ENCODE measurements at regions not wholly inside any gene's neighbourhood (a gene's known extent, or its start where the extent isn't known, plus 50 kb on each side); places are given as distances from the start of the nearest gene placed in this dataset.

DNA sequence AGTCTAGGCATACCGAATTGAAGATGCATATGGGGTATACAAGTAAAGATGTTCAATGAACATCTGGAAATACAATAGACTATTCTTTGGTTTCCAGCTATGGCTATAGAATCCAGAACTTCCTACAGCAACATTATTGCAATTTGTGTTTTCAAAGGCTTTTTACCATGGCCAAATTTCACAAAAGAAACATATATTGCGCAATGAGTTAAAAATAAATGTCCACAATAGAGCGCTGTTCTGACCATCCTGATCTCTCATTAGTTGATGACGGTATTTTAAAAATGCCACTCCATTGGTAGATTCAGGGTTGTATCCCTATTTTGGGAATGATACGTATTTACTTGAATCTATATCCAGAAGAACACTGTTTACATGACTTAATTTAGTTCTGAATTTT, 139.2 kb downstream of the LINC00632 start:
- no peak for DNase-seq (ENCODE audit: low read depth)

DNA sequence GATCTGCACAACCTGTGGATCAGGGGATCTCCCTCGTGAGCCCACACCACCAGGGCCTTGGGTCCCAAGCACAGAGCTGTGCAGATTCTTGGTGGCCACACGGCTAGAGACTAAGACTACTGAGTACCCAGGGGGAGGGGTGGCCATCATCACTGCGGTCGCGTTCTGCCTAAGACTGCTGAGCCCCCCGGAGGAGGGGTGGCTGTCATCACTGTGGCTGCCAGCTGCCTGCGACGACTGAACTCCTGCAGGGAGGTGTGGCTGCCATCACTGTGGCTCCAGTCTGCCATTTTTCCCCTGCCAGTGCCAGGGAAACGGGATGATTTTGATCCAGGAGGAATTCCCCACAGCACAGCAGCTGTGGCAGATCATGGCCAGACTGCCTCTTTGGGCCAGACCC, 141.7 kb upstream of the SPANXB1 start:
- no peak for DNase-seq (ENCODE audit: low read depth)

DNA sequence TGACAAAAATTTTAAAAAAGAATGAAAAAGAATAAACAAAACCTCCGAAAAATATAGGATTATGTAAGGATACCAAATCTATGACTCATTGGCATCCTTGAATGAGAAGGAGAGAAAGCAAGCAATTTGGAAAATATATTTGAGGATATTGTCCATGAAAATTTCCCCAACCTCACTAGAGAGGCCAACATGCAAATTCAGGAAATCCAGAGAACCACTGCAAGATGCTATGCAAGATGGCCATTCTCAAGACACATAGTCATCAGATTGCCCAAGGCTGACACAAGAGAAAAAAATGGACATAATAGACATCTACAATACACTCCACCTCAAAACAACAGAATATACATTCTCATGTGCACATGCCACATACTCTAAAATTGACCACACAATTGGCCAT, 135.9 kb upstream of the SPANXB1 start:
- peak; percentile 49 for DNase-seq (ENCODE audit: low read depth)

DNA sequence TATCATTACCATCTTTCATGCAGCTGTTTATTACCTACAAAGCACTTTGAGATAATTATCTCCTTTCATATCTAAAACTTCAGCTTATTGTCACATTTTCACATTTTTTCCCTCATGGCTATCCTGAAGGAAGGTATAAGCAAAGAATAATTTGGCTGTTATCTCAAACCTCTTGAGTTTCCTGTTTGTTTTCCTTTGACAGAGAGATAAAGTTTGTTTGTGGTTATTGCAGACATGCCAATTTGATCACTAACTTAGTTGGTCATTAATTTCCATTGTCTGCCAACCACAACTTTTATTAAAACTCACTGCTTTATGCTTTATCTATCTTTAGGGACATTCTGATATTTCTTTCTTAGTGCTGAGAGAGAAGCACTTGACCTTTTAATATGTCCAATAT, 89.8 kb upstream of the SPANXB1 start:
- no peak for DNase-seq (ENCODE audit: low read depth)

DNA sequence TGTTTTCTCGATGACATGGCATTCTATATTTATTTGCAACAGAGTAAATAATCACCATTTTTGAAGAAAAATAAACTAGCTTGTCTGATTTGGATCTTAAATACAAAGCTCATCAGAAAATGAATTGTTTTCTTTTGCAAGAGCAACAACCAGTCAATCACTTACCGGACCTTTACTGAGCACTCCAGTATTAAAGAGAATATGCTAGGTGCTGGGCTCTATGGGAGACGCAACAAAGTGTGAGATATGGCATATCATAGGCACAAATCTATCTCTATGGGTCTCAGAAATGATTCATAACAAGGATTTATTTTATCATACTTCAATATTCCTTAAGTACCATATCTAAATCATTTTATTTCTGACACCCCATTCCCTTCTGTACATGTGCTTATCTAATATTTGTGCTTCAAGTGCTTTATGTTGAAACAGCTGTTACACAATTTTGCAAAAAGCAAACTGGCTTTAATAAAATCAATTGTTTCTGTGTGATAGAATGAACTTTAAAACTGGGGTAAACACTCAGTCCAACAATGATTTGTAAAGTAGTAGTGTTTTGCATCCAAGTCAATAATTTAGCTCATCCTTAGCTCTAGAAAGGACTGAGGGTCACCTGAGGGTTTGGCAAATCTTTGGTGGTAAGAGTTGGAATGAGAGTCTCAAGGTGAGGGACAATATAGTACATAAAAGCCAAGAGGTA, 88.4 kb upstream of the SPANXB1 start:
- DNase-seq (ENCODE audit: low read depth) = no peak

- no peak for DNase-seq (ENCODE audit: low read depth)
Measured at GRCh38 chrX:140916872-140917271, 85.5 kb upstream of the SPANXB1 start.

DNA sequence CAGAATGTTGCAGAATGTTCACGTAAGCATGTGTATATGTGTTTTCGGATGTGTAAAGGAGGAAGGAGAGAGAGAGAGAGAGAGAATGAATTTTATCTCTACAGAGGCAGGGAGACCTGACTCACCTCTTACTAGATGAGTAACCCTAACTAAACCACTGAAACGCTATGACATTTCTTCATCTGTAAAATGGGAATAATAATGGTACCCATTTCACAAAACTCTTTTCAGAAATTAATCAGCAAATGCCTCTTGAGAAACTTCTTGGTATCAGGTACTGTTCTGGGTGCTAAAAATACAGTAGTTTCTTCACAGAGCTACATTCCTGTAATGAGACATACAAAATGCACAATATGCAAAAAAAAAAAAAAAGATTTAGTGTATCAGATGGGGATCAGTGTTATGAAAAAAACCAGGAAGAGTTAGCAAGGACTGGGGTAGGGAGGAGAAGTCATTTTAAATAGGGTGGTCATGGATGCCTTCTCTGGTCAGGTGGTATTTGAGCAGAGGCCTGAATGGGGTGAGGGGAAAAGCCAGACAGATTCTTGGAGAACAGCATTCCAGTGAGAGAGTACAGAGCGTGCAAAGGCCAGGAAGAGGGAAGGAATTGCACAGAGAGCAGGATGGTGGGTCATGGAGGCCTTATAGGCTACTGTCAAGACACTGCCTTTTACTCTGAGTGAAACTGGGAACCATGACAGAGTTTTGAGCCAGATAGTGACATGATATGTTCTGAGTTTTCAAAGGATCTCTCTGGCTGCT, 84.9 kb upstream of the SPANXB1 start:
- no peak for DNase-seq (ENCODE audit: low read depth)

DNA sequence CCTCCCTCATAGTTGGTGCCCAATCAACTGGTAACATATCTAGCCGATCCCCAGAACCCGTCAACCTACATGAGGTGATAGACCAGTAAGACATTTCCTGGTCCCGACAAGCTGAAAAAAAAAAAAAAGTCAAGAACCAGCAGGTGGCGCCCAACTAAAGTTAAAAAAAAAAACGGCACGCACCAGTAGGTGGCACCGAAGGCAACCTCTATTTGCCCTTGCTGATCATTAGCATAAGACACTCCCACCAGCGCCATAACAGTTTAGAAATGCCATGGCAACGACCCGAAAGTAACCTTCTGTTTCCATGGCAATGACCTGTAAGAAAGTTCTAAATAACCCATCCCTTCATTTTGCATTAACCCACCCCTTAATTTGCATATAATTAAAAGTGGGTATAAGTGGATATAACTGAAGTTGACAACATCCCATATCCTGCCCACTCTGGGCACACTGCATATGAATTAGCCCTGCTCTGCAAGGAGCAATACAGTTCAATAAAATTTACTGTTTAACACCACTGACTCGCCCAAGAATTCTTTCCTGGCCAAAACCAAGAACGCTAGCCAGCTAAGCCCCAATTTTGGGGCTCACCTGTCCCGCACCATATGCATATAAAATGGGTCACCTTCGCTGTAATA, 83.9 kb upstream of the SPANXB1 start:
- peak; percentile 16 for DNase-seq (ENCODE audit: low read depth)

DNA sequence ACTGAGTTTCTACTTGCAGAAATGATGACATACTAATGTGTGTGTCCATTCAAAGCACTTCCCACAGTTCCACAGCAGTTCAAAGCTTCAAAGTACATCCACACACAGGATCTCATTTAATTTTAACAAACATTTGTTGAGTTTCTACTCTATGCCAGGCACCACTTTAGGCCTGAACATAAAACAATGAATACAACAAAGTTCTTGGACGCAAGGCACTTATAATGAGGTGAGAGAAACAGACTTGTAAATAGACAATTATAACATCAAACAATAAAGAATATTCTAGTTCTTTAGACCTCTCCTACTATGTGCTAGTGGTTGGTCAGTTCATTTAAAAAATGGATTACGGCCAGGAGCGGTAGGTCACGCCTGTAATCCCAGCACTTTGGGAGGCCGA, 82.0 kb upstream of the SPANXB1 start:
- DNase-seq (ENCODE audit: low read depth) = no peak

GRCh38 chrX:140923118-140923517, 79.3 kb upstream of the SPANXB1 start:
- no peak for DNase-seq (ENCODE audit: low read depth)

DNA sequence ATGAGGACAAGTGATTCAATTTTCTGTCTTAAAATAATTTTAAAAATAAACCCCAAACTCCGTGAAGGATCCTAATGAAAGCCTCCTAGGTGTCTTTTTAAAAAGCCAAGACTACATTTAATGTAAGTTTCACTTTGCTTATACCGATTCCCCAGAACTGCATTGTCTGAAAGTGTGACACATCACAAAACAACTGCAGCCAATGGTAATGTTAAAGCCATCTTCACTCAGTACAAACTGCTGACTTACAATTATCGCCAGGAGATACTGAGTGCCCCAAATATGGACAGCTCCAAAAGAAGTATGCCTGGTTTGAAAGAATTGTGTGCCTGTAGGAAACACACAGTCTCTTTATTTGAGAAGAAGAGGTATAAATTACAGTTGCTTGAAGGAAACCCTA, 73.7 kb upstream of the SPANXB1 start:
- DNase-seq (ENCODE audit: low read depth) = no peak

DNA sequence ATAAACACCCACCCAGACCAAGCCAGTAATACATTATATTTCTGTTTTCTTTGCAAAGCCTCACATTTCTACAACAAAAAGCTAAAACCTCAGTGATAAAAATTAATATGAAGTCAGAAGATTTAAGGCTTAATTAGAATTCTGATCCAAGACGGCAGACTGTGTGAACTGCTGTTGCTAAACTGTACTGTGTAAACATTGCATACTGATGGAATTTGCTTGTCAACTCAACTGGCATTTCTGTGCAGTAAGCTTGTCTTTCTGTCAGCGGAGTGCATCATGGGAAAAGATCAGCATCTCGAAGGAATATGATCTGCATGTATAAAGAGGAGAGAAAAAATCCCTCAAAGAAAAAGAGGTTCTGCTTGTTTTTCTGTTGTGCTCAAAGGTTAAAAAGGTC, 69.4 kb upstream of the SPANXB1 start:
- no peak for DNase-seq (ENCODE audit: low read depth)

- no peak for DNase-seq (ENCODE audit: low read depth)
Measured at GRCh38 chrX:140933874-140934655, 68.3 kb upstream of the SPANXB1 start.

- no peak for DNase-seq (ENCODE audit: low read depth)
Measured at GRCh38 chrX:140943513-140943912, 58.9 kb upstream of the SPANXB1 start.

DNA sequence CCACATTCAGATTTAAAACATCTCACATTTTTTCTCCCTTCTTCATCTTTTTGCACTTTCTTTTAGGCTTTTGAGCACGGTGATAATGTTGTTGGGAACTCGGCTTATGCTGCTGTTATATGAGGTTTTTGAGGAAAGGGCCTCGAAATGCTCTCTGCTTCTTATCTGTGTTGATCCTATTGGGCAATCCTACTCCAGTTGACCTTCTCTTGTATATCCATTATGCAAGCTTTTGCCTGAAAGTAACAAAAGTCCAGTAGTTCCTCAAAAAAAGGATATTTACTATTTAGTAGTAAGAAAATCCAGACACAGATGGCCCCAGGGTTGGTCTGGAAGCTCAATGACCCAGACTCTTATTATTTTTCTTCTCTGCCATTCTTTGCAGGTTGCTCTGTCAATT, 57.7 kb upstream of the SPANXB1 start:
- DNase-seq (ENCODE audit: low read depth) = no peak

DNA sequence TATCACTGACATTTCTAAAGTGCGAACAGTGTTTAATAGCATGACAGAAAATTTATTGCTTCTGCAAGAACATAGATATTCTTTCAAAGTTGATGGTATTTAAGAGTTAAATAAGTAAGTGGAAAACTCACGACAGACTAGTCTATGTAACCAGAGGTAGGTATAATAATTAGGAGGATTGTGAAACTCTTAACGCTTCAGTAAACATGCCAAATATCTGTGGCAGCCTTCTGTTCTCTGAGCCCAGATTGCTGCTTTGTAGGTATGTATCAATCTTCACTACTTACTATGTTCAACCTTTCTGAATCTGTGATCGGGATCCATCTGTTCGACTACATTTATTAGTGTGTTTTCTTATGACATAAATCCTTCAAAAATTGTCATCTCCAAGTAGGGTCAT, 53.6 kb upstream of the SPANXB1 start:
- DNase-seq (ENCODE audit: low read depth) = no peak

GRCh38 chrX:140949233-140949632, 53.2 kb upstream of the SPANXB1 start:
- no peak for DNase-seq (ENCODE audit: low read depth)

Measured in HS-5 (cell line).